NOMO-1 treated with dmso at 0.1 percent for 144 hours (cell line): ENCODE measurements at regions not wholly inside any gene's neighbourhood (a gene's known extent, or its start where the extent isn't known, plus 50 kb on each side); places are given as distances from the start of the nearest gene placed in this dataset.
A peak's percentile ranks its signal among the peaks of the same experiment; 100 is the strongest.
"Not testable (repeated sequence)": the region's sequence is repeated elsewhere in the genome, so short reads cannot be mapped to it uniquely, and the experiment has no call there.

Experiments
- DNase-seq: peaks from one replicate; lab custom pipeline; 2025; ENCODE audit not compliant: unreplicated experiment; lab: John Stamatoyannopoulos, UW

DNA sequence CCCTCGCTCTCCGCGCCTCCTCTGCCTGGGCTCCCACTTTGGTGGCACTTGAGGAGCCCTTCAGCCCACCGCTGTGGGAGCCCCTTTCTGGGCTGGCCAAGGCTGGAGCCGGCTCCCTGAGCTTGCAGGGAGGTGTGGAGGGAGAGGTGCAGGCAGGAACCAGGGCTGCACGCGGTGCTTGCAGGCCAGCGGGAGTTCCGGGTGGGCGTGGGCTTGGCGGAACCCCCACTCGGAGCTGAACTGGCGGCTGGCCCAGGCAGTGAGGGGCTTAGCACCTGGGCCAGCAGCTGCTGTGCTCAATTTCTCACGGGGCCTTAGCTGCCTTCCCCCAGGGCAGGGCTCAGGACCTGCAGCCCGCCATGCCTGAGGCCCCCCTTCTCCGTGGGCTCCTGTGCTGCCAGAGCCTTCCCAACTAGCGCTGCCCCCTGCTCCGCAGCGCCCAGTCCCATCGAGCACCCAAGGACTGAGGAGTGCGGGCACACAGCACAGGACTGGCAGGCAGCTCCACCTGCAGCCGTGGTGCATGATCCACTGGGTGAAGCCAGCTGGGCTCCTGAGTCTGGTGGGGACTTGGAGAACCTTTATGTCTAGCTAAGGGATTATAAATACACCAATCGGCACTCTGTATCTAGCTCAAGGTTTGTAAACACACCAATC lies 200.2 kb upstream of the RIMS1 start:
- not testable (repeated sequence) for DNase-seq

DNA sequence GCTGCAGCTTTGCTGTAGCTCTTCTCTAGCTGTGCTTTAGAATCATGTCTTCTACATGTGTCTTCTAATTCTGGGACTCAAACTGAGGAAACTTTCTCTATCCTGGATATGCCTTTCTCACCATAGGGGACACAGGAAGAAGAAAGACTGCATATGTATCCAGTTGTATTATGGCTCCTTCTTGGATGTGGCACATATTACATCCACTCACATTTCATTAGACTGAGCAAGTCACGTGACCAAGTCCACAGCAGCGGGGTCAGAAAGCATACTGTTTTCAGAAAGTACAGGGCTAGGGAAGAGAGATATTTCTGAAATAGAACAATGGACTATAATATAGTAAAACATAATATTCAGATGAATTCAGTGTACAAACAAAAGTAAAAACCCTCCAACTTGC lies 187.6 kb upstream of the RIMS1 start:
- no peak for DNase-seq

DNA sequence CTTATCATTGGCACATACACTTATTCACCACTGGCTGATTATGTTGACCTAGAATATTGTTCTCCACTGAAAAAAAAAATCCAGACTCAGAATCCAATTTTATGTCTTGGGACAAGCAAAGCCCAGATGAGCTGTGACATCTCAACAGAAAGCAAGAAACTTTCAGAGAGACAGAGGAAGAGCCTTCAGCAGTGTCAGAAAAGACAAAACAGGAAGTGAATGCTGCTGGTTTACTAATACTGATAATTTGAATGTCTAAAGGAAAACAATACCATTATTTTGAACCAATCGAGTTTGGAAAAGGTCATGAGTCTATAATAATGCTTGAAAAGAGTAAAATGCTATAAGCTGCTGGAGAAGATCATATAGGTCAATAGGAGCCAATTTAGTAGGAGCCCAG lies 179.8 kb upstream of the RIMS1 start:
- DNase-seq = no peak

GRCh38 chr6:71707059-71707458 lies 179.3 kb upstream of the RIMS1 start:
- DNase-seq = no peak

- no peak for DNase-seq
These were observed 165.6 kb upstream of the RIMS1 start for GRCh38 chr6:71720705-71721104.

DNA sequence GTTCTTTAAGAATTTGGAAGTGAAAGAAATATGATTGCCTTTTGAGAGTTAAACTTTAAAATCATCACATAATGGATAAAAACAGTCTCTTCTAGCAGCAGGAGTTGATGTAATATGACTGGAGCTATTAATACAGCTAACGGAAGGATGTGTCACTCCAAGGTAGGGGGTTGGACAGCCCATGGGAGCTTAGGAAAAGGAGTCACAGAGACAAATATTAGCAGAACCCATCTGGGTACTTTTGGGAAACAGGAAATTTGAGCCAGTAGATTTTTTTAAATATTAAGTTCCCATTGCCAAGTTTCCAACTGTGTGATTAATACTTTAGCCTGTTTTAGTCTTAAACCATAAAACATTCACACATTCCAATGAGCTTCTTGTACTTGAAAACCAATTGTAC lies 164.7 kb upstream of the RIMS1 start:
- DNase-seq = no peak

- DNase-seq = no peak
These were observed 163.6 kb upstream of the RIMS1 start for GRCh38 chr6:71722736-71723135.

DNA sequence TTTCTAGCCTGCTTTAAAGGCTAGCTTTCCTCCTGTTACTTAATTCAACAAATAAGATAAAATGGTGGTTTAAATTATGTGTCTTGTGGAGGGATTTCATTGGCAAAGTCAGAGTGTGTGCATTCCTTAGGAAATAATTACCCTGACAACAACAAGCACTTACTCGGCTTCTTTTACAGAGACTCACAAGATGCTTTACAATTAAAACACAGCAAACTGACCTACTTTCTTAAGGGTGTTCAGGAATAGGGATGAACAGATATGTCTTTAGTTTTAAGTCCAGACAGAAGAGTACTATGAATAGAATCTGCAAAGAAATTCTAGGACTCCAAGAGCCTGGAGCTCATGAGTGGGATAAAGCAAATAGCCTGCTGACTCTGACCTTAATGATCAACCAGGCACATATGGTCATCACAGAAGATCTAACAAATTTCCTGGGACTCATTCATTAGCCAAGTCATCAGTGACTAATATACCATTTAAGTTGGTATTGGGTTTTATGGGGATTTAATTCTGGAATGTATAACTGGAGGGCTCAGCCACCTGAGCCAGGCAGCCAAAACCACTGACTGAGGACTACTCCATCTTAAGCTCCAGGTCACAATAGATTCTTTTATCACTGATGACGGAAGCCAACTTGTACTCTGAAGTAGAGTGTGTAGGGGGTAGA lies 161.8 kb upstream of the RIMS1 start:
- DNase-seq = no peak

- no peak for DNase-seq
These were observed 161.3 kb upstream of the RIMS1 start for GRCh38 chr6:71725126-71725470.

GRCh38 chr6:71726121-71726520 lies 160.2 kb upstream of the RIMS1 start:
- no peak for DNase-seq

- DNase-seq = peak; percentile 1
These were observed 158.6 kb upstream of the RIMS1 start for GRCh38 chr6:71727632-71728294.

GRCh38 chr6:71730284-71730683 lies 156.1 kb upstream of the RIMS1 start:
- DNase-seq = no peak

DNA sequence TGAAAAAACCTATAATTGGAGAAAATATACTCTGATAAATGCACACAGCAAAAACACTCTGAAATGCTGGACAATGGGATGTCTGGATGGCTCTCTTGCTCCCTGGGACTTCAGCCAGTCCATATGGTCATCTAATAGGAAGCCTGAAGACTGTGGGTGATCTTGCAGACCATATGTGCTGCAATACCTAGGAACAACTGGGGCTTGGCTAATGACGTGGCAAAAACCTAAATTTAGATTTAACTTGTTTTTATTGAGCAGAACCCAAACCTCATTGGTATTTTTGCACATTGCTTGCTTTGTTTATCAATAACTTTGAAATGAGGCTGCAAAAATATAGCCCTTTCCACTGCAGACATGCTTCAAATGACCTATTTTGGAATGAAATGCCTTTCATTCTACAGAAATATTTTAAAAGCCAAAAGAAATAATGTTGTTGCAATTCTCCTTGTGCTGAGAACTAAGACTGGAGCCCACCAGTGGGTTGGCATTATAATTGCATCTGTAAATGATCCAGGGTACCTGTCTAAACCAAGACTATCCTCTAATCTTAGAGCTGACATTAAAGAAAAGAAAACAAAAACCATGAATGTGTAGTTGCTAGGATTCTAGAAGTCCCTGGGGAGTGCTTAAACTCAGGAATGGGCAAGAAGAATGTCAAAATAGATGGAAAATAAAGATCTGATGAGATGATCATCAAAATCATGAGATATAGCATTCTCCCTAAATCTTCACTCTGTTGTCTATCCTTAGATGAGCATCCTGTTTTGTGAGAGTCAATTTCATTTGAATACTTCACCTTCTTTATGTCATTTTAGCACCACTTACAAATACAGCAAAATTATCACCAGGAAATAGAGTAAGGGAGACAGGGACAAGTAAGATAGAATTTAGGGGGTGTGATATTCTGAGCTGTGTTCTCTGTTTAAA lies 152.1 kb upstream of the RIMS1 start:
- no peak for DNase-seq

- DNase-seq = no peak
These were observed 148.4 kb upstream of the RIMS1 start for GRCh38 chr6:71737953-71738352.

DNA sequence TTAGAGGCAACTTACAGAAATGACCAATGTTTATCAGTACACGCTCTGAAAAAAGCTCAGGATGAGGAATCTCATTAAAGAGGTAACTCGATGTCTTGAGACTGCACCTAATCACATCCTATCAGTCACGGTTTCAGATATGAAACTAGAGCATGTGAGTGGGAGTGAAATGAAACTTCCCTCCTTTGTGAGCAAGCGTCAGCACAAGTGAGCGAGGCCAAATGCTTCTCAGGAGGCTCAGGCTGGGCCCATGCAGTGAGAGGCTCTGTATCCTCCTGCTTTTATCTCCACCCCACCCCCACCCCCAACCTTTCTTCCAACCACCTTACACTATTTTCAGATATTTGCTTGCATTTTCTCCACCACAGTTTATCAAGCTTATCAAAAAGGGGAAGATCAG lies 140.8 kb upstream of the RIMS1 start:
- DNase-seq = no peak

DNA sequence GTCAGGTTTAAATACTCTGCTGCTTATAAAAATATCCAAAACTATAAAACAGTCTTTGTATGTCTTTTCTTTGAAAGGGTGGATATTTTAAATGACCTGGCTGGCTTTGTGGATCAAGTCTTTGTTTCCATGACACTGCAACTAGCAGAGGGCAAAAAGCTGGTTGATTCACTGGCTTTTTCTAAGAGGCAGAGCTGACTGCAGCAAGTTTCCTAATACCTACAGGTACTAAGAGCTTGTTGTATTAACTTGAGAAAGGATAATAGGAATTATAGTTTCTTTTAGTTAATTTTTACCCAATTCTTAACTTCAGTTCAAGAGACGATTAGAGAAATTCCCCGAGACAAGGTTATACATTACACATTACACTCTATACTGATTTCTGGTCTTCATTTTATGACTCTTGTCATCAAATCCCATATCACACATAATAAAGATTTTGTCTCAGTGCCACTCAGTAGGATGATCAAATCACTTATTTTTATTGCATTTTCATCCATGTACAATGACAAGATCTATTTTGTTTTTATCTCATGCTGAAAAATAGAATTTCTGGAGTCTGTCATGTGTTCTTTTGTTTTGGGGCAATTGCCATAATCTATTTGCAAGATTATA lies 120.1 kb upstream of the RIMS1 start:
- DNase-seq = no peak

GRCh38 chr6:71766796-71767195 lies 119.6 kb upstream of the RIMS1 start:
- no peak for DNase-seq

- no peak for DNase-seq
These were observed 118.0 kb upstream of the RIMS1 start for GRCh38 chr6:71768356-71768755.

DNA sequence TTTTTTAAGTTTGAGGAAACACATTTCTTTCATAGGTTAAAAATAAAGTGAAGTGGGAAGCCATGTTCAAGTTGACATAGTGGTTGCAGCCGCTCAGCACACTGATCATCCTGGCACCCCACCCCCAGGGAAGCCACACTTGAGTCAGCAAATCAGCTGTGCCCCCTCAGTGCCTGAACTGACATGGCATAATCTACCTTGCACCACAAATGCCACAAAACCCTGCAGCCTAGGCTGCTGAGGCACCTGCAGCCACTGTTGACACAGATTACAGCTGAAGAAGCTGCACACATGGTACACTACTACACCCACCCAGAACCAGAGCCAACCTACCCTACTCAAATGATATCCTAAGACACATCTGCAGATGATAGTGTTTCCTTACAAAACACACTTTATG lies 77.5 kb upstream of the RIMS1 start:
- DNase-seq = no peak

GRCh38 chr6:71810880-71811279 lies 75.5 kb upstream of the RIMS1 start:
- no peak for DNase-seq

DNA sequence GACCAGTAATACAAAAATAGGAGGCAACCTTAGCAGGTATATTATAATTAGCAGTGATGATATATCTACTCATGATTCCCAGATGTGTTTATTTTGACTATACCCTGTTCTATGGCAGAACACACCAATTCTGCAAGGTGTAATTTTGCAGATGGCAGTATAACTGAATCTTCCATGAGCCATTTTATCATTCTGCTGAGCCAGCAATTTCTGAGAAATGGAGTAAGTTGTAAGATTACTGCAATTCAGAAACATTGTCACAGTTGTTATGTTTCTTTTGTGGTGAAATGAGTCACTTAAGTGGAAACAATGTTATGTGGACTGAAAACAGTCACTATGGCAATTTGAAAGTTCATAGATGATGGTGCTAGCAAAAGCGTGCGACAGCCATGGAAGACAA lies 63.7 kb upstream of the RIMS1 start:
- no peak for DNase-seq
